ENCODE measurements at regions not wholly inside any gene's neighbourhood (a gene's known extent, or its start where the extent isn't known, plus 50 kb on each side); places are given as distances from the start of the nearest gene placed in this dataset.

DNA sequence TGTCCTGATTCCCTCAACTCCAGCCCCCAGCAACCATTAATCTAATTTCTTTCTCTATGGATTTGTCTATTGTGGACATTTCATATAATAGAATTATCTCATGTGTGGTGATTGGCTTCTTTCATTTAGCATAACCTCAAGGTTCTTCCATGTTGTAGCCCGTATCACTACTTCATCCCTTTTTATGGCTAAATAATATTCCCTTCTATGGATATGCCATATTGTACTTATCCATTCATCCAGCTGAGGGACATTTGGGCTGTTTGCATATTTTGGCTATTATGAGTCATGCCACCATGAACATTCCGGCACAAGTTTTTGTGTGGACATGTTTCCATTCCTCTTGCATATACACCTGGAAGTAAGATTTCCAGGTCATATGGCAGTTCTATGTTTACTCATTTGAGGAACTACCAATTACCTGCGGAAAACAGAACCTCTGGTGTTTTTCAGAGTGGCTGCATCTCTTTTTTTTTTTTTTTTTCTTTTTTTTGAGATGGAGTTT, 108.7 kb upstream of the MAP1LC3B2 start:
- Histone ChIP-seq H3K14ac (replicated peaks; ENCODE audit: low read depth, low read length) (no peak overlapping the region), H3K4ac (ENCODE audit: low read depth, low read length) (no peak overlapping the region), H4K20me1 (ENCODE audit: insufficient read depth, low read length) (no peaks in the 10 kb centered on the region), H3K4me2 (ENCODE audit: low read depth, low read length) (no peak overlapping the region), H2BK20ac (ENCODE audit: low read depth, low read length) (no peak overlapping the region), H3K27ac (ENCODE audit: insufficient read depth, low read length) (no peak overlapping the region), H3K9me3 (ENCODE audit: control insufficient read depth, insufficient read depth, low read length) (no peaks in the 10 kb centered on the region), H2AFZ (replicated peaks; ENCODE audit: low read length, poor library complexity) (no peak overlapping the region), H4K91ac (ENCODE audit: insufficient read depth, low read depth, low read length) (no peak overlapping the region), H2BK5ac (ENCODE audit: low read depth, low read length, poor library complexity, severe bottlenecking) (no peak overlapping the region), H4K5ac (ENCODE audit: low read depth, low read length) (no peak overlapping the region), H3K9ac (ENCODE audit: low read depth, low read length) (no peak overlapping the region), H3K4me1 (ENCODE audit: control insufficient read depth, insufficient read depth, low read length) (peaks cover 8% of the 10 kb centered on the region), H3K9me1 (ENCODE audit: insufficient read depth, low read length) (peaks cover 7% of the 10 kb centered on the region; the same call in 1 of the 2 replicates), H3K56ac (ENCODE audit: extremely low read depth, insufficient read depth, low read length) (no peak overlapping the region), H2BK120ac (ENCODE audit: low read depth, low read length) (no peak overlapping the region), H3K79me1 (ENCODE audit: low read depth in 1 of 2, low read length in 2 of 2) (peaks cover 0 to 6% of the 10 kb centered on the region in 2 experiments; a peak in 1 of 4 replicates), H4K8ac (ENCODE audit: low read depth in 2 of 2, low read length in 2 of 2) (no peak overlapping the region), H2AK9ac (replicated peaks; ENCODE audit: low read depth, low read length, poor library complexity) (no peak overlapping the region), H3K36me3 (ENCODE audit: control insufficient read depth, insufficient read depth, low read length) (no peaks in the 10 kb centered on the region), H3K4me3 (ENCODE audit: insufficient read depth, low read depth, low read length) (no peak overlapping the region), H2BK15ac (ENCODE audit: low read depth, low read length) (no peak overlapping the region), H3K18ac (ENCODE audit: low read depth, low read length) (no peak overlapping the region), H3K23ac (ENCODE audit: low read depth, low read length) (no peak overlapping the region), H2AK5ac (ENCODE audit: low read depth, low read length) (no peak overlapping the region), H3K27me3 (ENCODE audit: control insufficient read depth, insufficient read depth, low read length) (no peaks in the 10 kb centered on the region)
- dilution Hi-C loops (cut with HindIII; ENCODE audit: low sequenced_read_pairs, unreplicated experiment) = no loop called here
- BruUV-seq (replicated peaks) = no TSS peak
- DNase-seq (no peak), ATAC-seq (ENCODE audit: low read depth) (no peak)
- WGBS, 2 experiments (ENCODE audit: extremely low coverage in 2 of 2, insufficient read length in 1 of 2) = no CpG with 5 or more reads among the region's 3 CpGs
- ChIA-PET POLR2A (ENCODE audit: unreplicated experiment) (no interaction called here), CTCF (interaction anchor here (1.0 kb wide), 1 partner anchor 16 kb away, joined by 3 read pairs; no protein-coding TSS in a partner anchor)
- TF ChIP-seq CHD1 (IDR thresholded peaks at IDR 0.05; ENCODE audit: low read depth, low read length) (no peak), CEBPB (IDR thresholded peaks at IDR 0.05; ENCODE audit: low read depth, low read length) (no peak), RFX5 (IDR thresholded peaks at IDR 0.05; ENCODE audit: low read depth, low read length) (no peak), SMC3 (IDR thresholded peaks at IDR 0.05; ENCODE audit: low read depth, low read length) (no peak), RCOR1 (IDR thresholded peaks at IDR 0.05; ENCODE audit: insufficient replicate concordance, low read length) (no peak), POLR2A (IDR thresholded peaks at IDR 0.05; ENCODE audit: low read depth, low read length) (no peak), MXI1 (IDR thresholded peaks at IDR 0.05; ENCODE audit: borderline replicate concordance, low read depth, low read length) (no peak), MAZ (IDR thresholded peaks at IDR 0.05; ENCODE audit: borderline replicate concordance, low read depth, low read length) (no peak), FOS (IDR thresholded peaks at IDR 0.05; ENCODE audit: low read depth, low read length) (no peak)
- TF ChIP-seq, protein P1, sequence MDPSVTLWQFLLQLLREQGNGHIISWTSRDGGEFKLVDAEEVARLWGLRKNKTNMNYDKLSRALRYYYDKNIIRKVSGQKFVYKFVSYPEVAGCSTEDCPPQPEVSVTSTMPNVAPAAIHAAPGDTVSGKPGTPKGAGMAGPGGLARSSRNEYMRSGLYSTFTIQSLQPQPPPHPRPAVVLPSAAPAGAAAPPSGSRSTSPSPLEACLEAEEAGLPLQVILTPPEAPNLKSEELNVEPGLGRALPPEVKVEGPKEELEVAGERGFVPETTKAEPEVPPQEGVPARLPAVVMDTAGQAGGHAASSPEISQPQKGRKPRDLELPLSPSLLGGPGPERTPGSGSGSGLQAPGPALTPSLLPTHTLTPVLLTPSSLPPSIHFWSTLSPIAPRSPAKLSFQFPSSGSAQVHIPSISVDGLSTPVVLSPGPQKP (IDR thresholded peaks at IDR 0.05; ENCODE audit: borderline replicate concordance, low read depth, low read length) = no peak
- intact Hi-C loops (cut with micrococcal nuclease) = no loop called here
- in situ Hi-C loops (cut with MboI; ENCODE audit: low sequenced_read_pairs) = no loop called here

Measured in IMR-90 (cell line).